AG09309 (cell line): ENCODE measurements at regions not wholly inside any gene's neighbourhood (a gene's known extent, or its start where the extent isn't known, plus 50 kb on each side); places are given as distances from the start of the nearest gene placed in this dataset.

Source experiments
- DNase-seq: peaks from one replicate; pipeline ENCODE4 v3.0.0-alpha.2; 2010; ENCODE audit warnings: low read depth
- H3K4me3 ChIP-seq: 2 replicates; pipeline ENCODE4 v1.5.1; 2011; ENCODE audit warnings: mild to moderate bottlenecking, low read depth, low read length, moderate library complexity; ENCODE audit not compliant: control insufficient read depth
- TF ChIP-seq, protein P1 (sequence below): IDR thresholded peaks from 2 replicates; pipeline ENCODE4 v1.5.1; 2011; ENCODE audit warnings: mild to moderate bottlenecking, low read depth, low read length, inconsistent platforms; ENCODE audit not compliant: insufficient read depth, control insufficient read depth; ENCODE audit errors: missing control alignments

- TF ChIP-seq, protein P1, sequence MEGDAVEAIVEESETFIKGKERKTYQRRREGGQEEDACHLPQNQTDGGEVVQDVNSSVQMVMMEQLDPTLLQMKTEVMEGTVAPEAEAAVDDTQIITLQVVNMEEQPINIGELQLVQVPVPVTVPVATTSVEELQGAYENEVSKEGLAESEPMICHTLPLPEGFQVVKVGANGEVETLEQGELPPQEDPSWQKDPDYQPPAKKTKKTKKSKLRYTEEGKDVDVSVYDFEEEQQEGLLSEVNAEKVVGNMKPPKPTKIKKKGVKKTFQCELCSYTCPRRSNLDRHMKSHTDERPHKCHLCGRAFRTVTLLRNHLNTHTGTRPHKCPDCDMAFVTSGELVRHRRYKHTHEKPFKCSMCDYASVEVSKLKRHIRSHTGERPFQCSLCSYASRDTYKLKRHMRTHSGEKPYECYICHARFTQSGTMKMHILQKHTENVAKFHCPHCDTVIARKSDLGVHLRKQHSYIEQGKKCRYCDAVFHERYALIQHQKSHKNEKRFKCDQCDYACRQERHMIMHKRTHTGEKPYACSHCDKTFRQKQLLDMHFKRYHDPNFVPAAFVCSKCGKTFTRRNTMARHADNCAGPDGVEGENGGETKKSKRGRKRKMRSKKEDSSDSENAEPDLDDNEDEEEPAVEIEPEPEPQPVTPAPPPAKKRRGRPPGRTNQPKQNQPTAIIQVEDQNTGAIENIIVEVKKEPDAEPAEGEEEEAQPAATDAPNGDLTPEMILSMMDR = no peak
- no peak overlapping the region for H3K4me3 ChIP-seq
- no peak for DNase-seq
Measured at GRCh38 chr13:62088165-62088564, 672.5 kb upstream of the PCDH20 start.

DNA sequence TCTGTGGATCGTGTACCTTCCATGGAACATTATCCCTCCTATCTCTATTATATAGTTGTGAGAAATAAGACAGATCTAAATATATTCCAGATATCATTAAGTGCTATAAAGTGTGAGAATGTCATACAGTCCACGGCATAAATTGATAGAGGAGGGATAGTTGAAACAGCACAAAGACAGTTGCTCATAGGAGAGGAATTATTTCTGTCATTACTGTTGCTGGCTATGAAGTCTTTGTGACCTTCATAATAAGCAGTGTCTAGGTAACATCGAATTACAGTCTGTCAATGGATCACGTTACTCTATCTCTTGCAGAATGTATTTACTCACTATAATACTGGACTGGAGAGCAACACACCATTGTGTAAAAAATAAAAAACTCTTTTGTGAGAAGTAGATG is 671.5 kb upstream of the PCDH20 start:
- H3K4me3 ChIP-seq = no peak overlapping the region
- DNase-seq = no peak
- TF ChIP-seq, protein P1 = no peak

DNA sequence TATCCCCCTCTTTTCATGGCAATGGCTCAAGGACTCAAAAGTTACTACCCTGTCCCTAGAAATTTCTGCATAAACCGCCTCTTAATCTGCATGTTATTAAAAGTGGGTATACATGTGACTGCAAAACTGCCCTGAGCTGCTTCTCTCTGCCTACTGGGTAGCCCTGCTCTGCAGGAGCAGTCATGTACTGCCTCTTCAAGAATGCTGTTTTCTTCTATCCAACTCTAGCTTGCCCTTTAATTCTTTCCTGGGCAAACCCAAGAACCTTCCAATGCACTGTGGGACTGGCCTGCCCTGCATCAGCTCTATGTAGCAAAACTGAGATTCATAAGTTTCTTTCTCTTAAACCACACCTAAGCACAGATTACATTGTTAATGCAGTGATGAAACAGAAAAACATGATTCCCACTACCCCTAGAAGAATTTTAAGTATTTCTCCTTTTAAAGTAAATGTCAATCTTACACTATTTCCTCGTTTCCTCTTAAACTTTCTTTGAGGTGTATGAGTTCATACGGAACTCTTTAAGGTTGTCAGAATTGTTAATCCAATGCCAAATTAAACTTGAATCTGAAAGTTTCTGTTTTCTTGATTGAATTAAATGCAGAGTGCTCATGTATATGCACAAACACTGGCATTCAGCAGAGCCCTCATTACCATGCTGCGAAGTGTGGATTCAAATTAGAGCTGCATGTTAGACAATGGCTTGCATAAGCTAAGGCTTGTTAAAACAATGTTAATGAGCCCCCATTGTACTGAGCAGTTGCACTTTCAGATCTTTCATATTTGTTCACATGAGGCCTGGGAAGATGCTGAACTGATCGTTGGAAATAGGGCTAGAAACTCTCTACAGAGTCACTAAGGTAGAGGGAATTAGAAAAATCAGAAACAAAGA is 669.9 kb upstream of the PCDH20 start:
- no peak for DNase-seq
- H3K4me3 ChIP-seq = no peak overlapping the region
- TF ChIP-seq, protein P1 = no peak

GRCh38 chr13:62084728-62085127 is 669.1 kb upstream of the PCDH20 start:
- TF ChIP-seq, protein P1 = no peak

GRCh38 chr13:62067821-62068220 is 652.2 kb upstream of the PCDH20 start:
- TF ChIP-seq, protein P1 = no peak
- no peak for DNase-seq
- H3K4me3 ChIP-seq = no peak overlapping the region

More at GRCh38 chr13:62084728-62085127, 669.1 kb upstream of the PCDH20 start:
- DNase-seq = no peak
- H3K4me3 ChIP-seq = no peak overlapping the region

DNA sequence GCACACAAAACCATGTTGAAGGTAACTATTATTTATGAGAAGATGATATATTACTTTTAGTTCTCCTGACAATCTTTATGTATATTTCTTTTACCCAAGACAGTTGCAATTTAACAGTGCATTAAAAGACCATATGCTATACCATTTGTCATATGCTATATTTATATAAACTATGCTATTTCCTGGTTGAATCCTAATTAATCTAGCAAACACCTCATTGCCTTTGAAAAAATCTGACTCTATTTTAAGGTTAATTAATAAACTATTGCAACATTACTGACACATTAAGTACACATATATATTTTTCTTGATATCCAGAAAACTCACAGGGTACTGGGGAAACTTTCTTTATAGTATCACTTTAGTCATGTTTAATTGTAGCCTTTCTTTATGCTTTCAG is 649.4 kb upstream of the PCDH20 start:
- TF ChIP-seq, protein P1 = no peak
- H3K4me3 ChIP-seq = no peak overlapping the region
- DNase-seq = no peak
